GM18870 (cell line): ENCODE measurements at regions not wholly inside any gene's neighbourhood (a gene's known extent, or its start where the extent isn't known, plus 50 kb on each side); places are given as distances from the start of the nearest gene placed in this dataset.
"Not testable (repeated sequence)": the region's sequence is repeated elsewhere in the genome, so short reads cannot be mapped to it uniquely, and the experiment has no call there.

Experiments
- ATAC-seq: cut with Tn5 transposase; IDR thresholded peaks from one replicate; pipeline ENCODE4 v1.9.1; 2021; ENCODE audit warnings: moderate library complexity; ENCODE audit not compliant: unreplicated experiment

GRCh38 chr2:223176970-223177369, 125.0 kb downstream of the KCNE4 start:
- no peak for ATAC-seq

- no peak for ATAC-seq
Observed at GRCh38 chr2:223180463-223180862, 128.5 kb downstream of the KCNE4 start.

- ATAC-seq: no peak
Observed at GRCh38 chr2:223181561-223181960, 129.6 kb downstream of the KCNE4 start.

GRCh38 chr2:223182356-223182755, 130.4 kb downstream of the KCNE4 start:
- ATAC-seq: no peak

- ATAC-seq: no peak
Observed at GRCh38 chr2:223185638-223186037, 133.6 kb downstream of the KCNE4 start.

GRCh38 chr2:223187256-223187655, 135.3 kb downstream of the KCNE4 start:
- no peak for ATAC-seq

GRCh38 chr2:223190561-223191206, 138.7 kb downstream of the KCNE4 start:
- not testable (repeated sequence) for ATAC-seq

GRCh38 chr2:223196331-223196730, 144.3 kb downstream of the KCNE4 start:
- no peak for ATAC-seq

GRCh38 chr2:223197046-223197445, 145.1 kb downstream of the KCNE4 start:
- ATAC-seq: no peak

- ATAC-seq: no peak
Observed at GRCh38 chr2:223199531-223200515, 147.8 kb downstream of the KCNE4 start.

GRCh38 chr2:223203971-223204929, 152.3 kb downstream of the KCNE4 start:
- no peak for ATAC-seq

GRCh38 chr2:223210489-223210888, 158.5 kb downstream of the KCNE4 start:
- no peak for ATAC-seq

- no peak for ATAC-seq
Observed at GRCh38 chr2:223214394-223215253, 162.6 kb downstream of the KCNE4 start.

GRCh38 chr2:223215254-223215516, 163.2 kb downstream of the KCNE4 start:
- ATAC-seq: no peak

- no peak for ATAC-seq
Observed at GRCh38 chr2:223217373-223217772, 165.4 kb downstream of the KCNE4 start.

- no peak for ATAC-seq
Observed at GRCh38 chr2:223218587-223219178, 166.7 kb downstream of the KCNE4 start.

- no peak for ATAC-seq
Observed at GRCh38 chr2:223219872-223220657, 168.1 kb downstream of the KCNE4 start.

GRCh38 chr2:223220658-223220925, 168.6 kb downstream of the KCNE4 start:
- no peak for ATAC-seq

GRCh38 chr2:223221139-223221835, 169.3 kb downstream of the KCNE4 start:
- ATAC-seq: no peak
